Smooth muscle cell (in vitro differentiated cells): ENCODE measurements at regions not wholly inside any gene's neighbourhood (a gene's known extent, or its start where the extent isn't known, plus 50 kb on each side); places are given as distances from the start of the nearest gene placed in this dataset.

Source experiments
- DNase-seq: peaks from one replicate; lab custom pipeline; 2025; ENCODE audit not compliant: unreplicated experiment; lab: John Stamatoyannopoulos, UW
- H2AFZ ChIP-seq: fragments of 200-600 bp; sonication (generic); 2 replicates; pipeline ENCODE4 v1.6.0; 2016; ENCODE audit warnings: antibody characterized with exemption, low read depth, mild to moderate bottlenecking
- H3F3A ChIP-seq: fragments of 200-600 bp; sonication (generic); 2 replicates; pipeline ENCODE4 v1.6.0; 2017; ENCODE audit warnings: antibody characterized with exemption, low read depth
- H3K27ac ChIP-seq: fragments of 200-600 bp; sonication (generic); 2 replicates; pipeline ENCODE4 v1.5.1; 2016; ENCODE audit warnings: low read depth, mild to moderate bottlenecking
- H3K27me3 ChIP-seq: fragments of 200-600 bp; sonication (generic); 2 replicates; pipeline ENCODE4 v1.6.1; 2016; ENCODE audit warnings: low read depth, mild to moderate bottlenecking
- H3K36me3 ChIP-seq: fragments of 200-600 bp; sonication (generic); 2 replicates; pipeline ENCODE4 v1.5.1; 2016; ENCODE audit warnings: low read depth
- H3K4me1 ChIP-seq: fragments of 200-600 bp; sonication (generic); 2 replicates; pipeline ENCODE4 v1.5.1; 2016; ENCODE audit warnings: low read depth
- H3K4me2 ChIP-seq: fragments of 200-600 bp; sonication (generic); 2 replicates; pipeline ENCODE4 v1.6.0; 2016; ENCODE audit warnings: mild to moderate bottlenecking
- H3K4me3 ChIP-seq: fragments of 200-600 bp; sonication (generic); 2 replicates; pipeline ENCODE4 v1.5.1; 2016; ENCODE audit warnings: mild to moderate bottlenecking
- H3K79me2 ChIP-seq: fragments of 200-600 bp; sonication (generic); 2 replicates; pipeline ENCODE4 v1.6.0; 2016; ENCODE audit warnings: low read depth, mild to moderate bottlenecking
- H3K9ac ChIP-seq: fragments of 200-600 bp; sonication (generic); 2 replicates; pipeline ENCODE4 v1.6.0; 2016; ENCODE audit warnings: low read depth
- H3K9me3 ChIP-seq: fragments of 200-600 bp; sonication (generic); replicated peaks from 2 replicates; pipeline ENCODE4 v1.5.1; 2016; ENCODE audit warnings: low read depth
- H4K20me1 ChIP-seq: fragments of 200-600 bp; sonication (generic); 2 replicates; pipeline ENCODE4 v1.6.0; 2016; ENCODE audit warnings: low read depth
- WGBS: methylation state at CpG from one replicate; pipeline ENCODE4 v1.1.7; 2016; ENCODE audit warnings: low lambda C conversion rate; 5-methylcytosine and 5-hydroxymethylcytosine counted together
- TF ChIP-seq, protein P1 (sequence below): fragments of 200-600 bp; sonication (generic); IDR thresholded peaks from 2 replicates; pipeline ENCODE4 v1.5.1; 2017; ENCODE audit warnings: borderline replicate concordance, mild to moderate bottlenecking, antibody characterized with exemption; ENCODE audit not compliant: insufficient read depth, poor library complexity, severe bottlenecking

DNA sequence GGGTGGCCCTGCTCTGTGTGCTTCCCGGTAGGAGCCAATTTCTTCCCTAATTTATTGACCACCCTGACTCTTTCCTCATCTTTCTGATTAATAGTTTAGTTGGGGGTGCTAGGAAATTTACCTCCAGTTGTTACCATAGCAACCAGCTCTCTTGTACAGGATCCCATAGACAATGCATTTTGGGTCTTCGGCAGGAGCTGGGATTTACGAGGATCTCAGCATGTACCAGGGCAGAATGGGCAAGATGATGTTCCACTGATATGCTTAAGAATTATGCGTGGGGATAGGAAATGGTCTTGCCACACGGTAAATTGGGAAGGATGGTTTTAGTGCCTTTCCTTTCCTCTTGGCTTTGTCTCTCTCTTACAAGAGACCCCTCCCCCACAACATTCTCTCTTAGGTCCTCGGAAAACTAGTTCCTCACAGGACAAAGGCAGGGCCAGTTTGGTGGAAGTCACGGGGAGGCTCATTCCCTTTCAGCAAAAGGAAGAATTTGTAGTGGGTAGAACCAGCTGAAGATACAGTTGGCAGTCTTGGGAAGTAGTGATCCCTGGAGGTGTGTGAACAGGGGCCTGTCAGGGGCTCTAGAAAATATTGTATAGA lies 133.4 kb upstream of the SHB start:
- Histone ChIP-seq H3K4me2 (no peak overlapping the region), H3K9ac (no peak overlapping the region), H3K27me3 (no peaks in the 10 kb centered on the region), H3K36me3 (no peaks in the 10 kb centered on the region), H3K4me1 (peaks cover 9% of the 10 kb centered on the region), H3K9me3 (no peaks in the 10 kb centered on the region), H4K20me1 (no peaks in the 10 kb centered on the region), H3K79me2 (no peaks in the 10 kb centered on the region), H3K4me3 (no peak overlapping the region), H2AFZ (no peak overlapping the region), H3K27ac (no peak overlapping the region), H3F3A (no peaks in the 10 kb centered on the region)
- 52% methylated on average over 7 of the region's 7 CpGs for WGBS
- TF ChIP-seq, protein P1, sequence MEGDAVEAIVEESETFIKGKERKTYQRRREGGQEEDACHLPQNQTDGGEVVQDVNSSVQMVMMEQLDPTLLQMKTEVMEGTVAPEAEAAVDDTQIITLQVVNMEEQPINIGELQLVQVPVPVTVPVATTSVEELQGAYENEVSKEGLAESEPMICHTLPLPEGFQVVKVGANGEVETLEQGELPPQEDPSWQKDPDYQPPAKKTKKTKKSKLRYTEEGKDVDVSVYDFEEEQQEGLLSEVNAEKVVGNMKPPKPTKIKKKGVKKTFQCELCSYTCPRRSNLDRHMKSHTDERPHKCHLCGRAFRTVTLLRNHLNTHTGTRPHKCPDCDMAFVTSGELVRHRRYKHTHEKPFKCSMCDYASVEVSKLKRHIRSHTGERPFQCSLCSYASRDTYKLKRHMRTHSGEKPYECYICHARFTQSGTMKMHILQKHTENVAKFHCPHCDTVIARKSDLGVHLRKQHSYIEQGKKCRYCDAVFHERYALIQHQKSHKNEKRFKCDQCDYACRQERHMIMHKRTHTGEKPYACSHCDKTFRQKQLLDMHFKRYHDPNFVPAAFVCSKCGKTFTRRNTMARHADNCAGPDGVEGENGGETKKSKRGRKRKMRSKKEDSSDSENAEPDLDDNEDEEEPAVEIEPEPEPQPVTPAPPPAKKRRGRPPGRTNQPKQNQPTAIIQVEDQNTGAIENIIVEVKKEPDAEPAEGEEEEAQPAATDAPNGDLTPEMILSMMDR: no peak
- DNase-seq: no peak

DNA sequence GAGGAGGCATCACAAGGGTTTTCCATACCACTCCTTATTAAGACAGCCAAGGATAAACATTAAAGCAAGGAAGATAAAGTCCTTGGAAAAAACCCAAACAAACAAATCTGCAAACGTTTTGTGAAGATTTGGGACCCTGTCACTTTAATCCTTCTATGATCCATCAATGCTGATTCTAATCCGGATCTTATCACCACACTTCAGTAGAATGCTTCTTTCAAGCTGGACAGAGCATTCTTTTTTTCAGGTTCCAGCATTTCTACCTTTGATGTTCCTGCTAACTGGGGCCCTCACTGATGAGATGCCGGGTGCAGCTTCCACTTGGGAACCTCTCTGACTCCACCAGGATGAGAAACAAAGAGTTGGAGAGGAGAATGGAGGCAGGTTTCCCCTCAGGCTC lies 132.8 kb upstream of the SHB start:
- H3K4me2 ChIP-seq: no peak overlapping the region
- H3F3A ChIP-seq: no peaks in the 10 kb centered on the region
- no peaks in the 10 kb centered on the region for H4K20me1 ChIP-seq
- no peaks in the 10 kb centered on the region for H3K36me3 ChIP-seq
- no peaks in the 10 kb centered on the region for H3K9me3 ChIP-seq
- no peak overlapping the region for H2AFZ ChIP-seq
- H3K27ac ChIP-seq: no peak overlapping the region
- H3K4me3 ChIP-seq: no peak overlapping the region
- H3K27me3 ChIP-seq: no peaks in the 10 kb centered on the region
- H3K9ac ChIP-seq: no peak overlapping the region
- TF ChIP-seq, protein P1: no peak
- H3K79me2 ChIP-seq: no peaks in the 10 kb centered on the region
- WGBS: 37% methylated on average over 3 of the region's 3 CpGs
- peaks cover 9% of the 10 kb centered on the region for H3K4me1 ChIP-seq
- no peak for DNase-seq

DNA sequence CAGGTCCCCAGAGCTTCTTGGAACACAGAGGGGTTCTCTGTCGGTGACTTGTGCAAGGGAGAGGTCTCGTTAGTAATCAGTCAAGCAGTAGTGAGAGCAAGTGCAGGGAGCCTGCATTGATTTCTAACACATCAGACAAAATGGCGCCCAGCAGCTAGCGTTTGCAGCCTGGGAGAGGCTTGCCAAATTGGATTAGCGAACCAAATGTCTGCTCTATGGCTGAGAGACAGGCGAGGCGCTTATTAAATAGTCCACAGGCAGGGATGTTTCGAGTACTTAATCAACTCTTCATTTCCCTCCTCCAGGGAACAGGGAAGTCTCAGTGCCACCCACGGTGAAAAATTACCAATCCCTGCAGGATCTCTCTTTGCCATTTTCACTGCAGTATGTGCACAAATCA lies 131.4 kb upstream of the SHB start:
- no peaks in the 10 kb centered on the region for H3K9me3 ChIP-seq
- no peak overlapping the region for H3K4me2 ChIP-seq
- no peak for DNase-seq
- no peaks in the 10 kb centered on the region for H3K79me2 ChIP-seq
- no peaks in the 10 kb centered on the region for H3K27me3 ChIP-seq
- no peak overlapping the region for H3K27ac ChIP-seq
- H3K9ac ChIP-seq: no peak overlapping the region
- TF ChIP-seq, protein P1: no peak
- no peaks in the 10 kb centered on the region for H4K20me1 ChIP-seq
- H2AFZ ChIP-seq: no peak overlapping the region
- H3K36me3 ChIP-seq: no peaks in the 10 kb centered on the region
- H3F3A ChIP-seq: no peaks in the 10 kb centered on the region
- peaks cover 8% of the 10 kb centered on the region for H3K4me1 ChIP-seq
- H3K4me3 ChIP-seq: no peak overlapping the region
- 89% methylated on average over 9 of the region's 9 CpGs for WGBS

DNA sequence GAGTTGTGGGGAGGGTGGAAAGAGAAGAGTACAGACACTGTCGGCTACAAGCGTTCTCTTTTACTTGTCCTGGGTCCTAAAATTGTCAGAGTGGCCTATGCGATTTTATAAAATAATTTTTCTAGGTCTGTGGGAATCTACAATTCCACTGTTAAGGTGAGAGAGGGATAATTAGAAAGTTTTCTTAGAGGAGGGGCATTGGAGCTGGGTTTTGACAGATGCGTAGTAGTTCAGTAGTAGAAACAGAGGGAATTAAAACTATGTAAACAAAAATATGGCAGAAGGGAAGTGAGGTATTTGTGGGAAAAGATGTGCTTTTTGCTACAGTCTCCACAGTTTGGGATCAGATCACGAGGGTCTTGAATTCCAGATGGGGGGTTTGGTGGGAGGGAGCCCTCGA lies 129.1 kb upstream of the SHB start:
- H4K20me1 ChIP-seq: no peaks in the 10 kb centered on the region
- no peaks in the 10 kb centered on the region for H3F3A ChIP-seq
- 85% methylated on average over 6 of the region's 6 CpGs for WGBS
- H3K27ac ChIP-seq: no peak overlapping the region
- no peak overlapping the region for H3K9ac ChIP-seq
- H3K27me3 ChIP-seq: no peaks in the 10 kb centered on the region
- no peak overlapping the region for H3K4me2 ChIP-seq
- no peaks in the 10 kb centered on the region for H3K79me2 ChIP-seq
- DNase-seq: no peak
- H3K36me3 ChIP-seq: no peaks in the 10 kb centered on the region
- TF ChIP-seq, protein P1: no peak
- H2AFZ ChIP-seq: no peak overlapping the region
- H3K9me3 ChIP-seq: no peaks in the 10 kb centered on the region
- no peak overlapping the region for H3K4me3 ChIP-seq
- H3K4me1 ChIP-seq: no peaks in the 10 kb centered on the region
